ENCODE measurements at regions not wholly inside any gene's neighbourhood (a gene's known extent, or its start where the extent isn't known, plus 50 kb on each side); places are given as distances from the start of the nearest gene placed in this dataset.

GRCh38 chr10:130820880-130821482 is 490.5 kb downstream of the TCERG1L start:
- no peak for DNase-seq (ENCODE audit: low read depth)

DNA sequence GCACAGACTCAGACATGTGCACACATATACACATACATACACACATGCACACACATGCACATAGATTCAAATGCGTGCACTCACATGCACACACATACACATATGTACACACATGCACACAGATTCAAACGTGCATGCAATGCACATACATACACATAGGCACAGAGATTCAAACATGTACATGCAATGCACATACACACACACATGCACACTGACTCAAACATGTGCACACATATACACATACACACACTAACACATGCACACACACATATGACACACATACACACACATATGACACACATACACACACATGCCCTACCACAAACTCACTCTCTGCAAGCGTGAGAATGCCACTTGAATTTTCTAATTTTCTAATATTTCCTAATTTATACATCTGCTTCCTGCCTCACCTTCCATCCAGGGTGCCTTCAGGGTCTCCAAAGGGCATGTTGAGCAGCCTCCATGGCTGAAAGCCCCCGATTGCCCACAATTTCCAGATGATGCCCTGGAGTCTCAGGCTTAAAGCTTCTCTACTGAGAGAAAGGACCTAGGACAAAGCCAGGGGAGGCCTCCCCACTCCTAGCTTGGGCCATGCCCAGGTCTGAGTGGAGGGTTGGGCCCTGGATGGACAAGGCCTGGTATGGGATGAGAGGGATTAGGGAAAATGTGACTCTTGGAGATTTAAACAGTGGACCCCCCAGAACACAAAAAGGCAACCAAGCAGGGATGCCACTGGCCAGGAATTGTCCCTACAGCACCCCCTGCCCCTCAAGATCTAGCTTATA is 487.1 kb downstream of the TCERG1L start:
- no peak for DNase-seq (ENCODE audit: low read depth)

GRCh38 chr10:130833596-130833995 is 477.9 kb downstream of the TCERG1L start:
- DNase-seq (ENCODE audit: low read depth), result no peak

DNA sequence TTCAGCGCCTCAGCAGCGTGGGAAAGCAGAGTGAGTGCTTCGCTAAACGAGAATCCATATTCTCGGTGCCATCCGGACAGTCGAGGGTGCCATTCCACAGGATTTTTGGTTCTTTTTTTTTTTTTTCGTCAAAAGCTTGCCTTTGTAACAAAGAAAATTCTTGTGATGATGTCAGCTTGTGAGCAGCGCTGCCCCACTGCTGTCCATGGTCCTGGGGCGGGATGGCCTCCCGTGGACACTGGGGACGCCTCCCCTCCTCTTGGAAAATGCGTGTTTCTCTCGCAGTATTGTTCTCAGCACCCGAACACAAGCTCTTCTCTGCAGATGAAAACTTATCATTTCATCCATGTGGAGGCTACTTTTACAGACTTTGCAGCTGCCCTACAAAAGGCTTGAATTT is 477.4 kb downstream of the TCERG1L start:
- no peak for DNase-seq (ENCODE audit: low read depth)

DNA sequence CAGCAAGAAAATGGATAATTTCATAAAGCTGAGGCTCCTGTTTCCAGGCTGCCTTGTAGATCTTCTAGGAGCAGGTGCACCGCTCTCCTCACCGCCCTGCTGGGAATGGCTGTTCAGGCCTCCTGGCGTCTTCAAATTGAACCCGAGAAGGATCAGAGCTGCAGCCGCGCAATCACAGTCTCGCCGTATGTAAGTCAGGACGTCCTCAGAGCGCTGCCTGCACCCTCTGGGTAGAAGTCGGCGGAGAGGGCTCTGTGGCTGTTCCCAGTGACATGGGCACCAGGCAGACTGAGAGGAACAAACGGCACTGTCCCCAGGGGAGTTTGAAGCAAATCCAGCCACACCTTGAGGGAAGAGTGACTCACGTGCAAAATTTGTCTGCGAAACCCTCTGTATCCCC is 476.9 kb downstream of the TCERG1L start:
- DNase-seq (ENCODE audit: low read depth), result no peak

- no peak for DNase-seq (ENCODE audit: low read depth)
Observed at GRCh38 chr10:130835068-130835467, 476.5 kb downstream of the TCERG1L start.

GRCh38 chr10:130836344-130836743 is 475.2 kb downstream of the TCERG1L start:
- no peak for DNase-seq (ENCODE audit: low read depth)

DNA sequence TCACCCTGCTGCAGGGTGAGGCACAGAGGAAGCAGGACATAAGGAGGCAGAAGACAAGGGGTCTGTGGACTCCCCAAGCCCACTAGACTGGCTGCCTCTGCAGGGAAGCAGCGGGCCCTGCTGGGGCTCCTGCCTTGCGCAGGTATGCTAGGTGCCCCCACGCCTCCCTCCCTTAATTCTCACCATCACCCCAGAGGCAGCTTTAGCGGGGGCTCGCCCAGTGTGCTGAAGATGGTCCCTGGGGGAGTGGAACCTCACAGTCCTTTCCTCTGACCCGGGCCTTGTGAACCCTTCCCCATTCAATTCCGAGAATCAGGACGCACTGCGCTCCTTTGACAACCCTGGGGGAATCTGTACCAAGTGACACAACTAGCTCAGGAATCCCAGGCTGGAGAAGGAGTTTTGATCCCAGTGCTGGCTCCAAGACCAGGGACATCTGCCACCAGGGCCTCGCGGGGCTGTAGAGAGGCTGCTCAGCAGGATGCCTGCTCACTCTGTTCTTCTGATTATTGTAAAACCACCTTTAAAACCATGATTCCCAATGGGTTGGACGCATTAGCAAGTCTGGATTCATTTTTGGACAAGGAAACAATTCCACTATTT is 468.4 kb downstream of the TCERG1L start:
- no peak for DNase-seq (ENCODE audit: low read depth)

DNA sequence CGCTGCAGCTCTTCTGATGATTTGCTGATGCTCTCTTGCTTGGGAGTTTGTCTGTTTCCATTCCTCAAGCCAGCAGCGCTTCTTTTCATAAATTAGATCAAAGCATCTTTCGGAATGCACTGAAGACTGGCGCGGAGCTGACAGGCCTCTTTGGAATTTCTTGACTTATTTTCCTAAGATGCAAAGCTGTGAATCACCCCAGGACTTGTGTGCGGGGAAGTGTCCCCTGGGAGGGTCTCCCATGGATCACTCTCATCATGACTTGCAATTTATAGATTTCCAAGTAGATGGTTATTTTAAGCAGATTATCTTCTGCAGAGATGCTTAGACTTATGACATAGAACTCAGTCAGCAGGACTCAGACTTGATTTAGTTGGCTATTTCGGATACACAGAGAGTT is 467.2 kb downstream of the TCERG1L start:
- DNase-seq (ENCODE audit: low read depth), result no peak

- no peak for DNase-seq (ENCODE audit: low read depth)
Observed at GRCh38 chr10:130847170-130847569, 464.4 kb downstream of the TCERG1L start.

- DNase-seq (ENCODE audit: low read depth), result no peak
Observed at GRCh38 chr10:130848855-130849254, 462.7 kb downstream of the TCERG1L start.

- DNase-seq (ENCODE audit: low read depth), result no peak
Observed at GRCh38 chr10:130854151-130854550, 457.4 kb downstream of the TCERG1L start.

DNA sequence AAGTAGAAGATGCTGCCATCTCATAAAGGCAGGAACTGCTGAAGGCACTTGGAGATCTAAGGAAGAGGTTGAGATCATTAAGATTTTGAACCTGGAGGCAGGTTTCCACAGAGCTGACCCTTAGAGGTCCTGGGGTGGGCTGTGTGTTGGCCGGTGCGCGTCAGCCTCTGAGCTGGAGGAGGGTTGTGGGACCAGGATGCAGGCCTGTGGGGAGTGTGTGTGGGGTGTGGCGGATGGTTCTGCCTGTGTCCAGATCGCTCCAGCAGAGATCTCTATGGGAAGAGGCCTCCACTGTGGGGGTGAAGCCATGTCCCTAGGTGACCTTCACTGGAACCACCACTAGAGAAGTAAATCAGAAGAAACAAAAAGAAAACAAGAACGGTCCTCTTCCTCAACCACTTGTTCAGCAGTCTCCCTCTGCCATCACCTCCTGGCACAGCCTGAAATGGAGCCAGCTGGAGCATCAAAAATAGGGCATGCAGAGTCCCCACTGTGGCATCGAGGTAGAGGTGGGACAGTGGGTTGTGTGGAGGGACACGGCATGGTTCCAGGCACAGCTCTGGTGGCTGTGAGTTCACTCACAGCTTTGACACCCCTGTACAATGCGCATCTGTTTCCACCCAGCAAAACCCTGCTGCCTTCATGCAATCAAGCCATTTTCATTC is 453.8 kb downstream of the TCERG1L start:
- no peak for DNase-seq (ENCODE audit: low read depth)

DNA sequence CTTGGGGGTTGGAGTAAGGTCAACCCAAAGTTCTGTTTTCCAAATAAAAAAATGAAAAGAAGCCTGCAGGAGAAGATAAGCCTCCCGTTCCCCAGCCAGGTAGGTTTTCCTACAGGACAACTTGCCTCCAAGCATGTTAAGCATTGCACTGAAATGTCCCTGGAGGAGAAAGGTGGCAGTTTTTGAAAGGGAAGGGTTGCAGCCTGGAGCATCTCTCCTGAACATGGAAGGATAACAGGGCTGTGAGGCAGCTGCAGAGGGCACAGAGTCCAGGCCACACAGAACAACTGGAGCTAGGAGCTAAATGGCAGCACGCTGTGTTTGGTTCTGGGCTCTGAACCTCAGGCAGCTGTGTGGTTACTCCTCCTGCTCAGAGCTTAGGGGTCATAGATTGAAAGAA is 452.9 kb downstream of the TCERG1L start:
- DNase-seq (ENCODE audit: low read depth), result no peak

GRCh38 chr10:130859427-130859826 is 452.1 kb downstream of the TCERG1L start:
- no peak for DNase-seq (ENCODE audit: low read depth)

GRCh38 chr10:130862122-130862521 is 449.4 kb downstream of the TCERG1L start:
- no peak for DNase-seq (ENCODE audit: low read depth)

DNA sequence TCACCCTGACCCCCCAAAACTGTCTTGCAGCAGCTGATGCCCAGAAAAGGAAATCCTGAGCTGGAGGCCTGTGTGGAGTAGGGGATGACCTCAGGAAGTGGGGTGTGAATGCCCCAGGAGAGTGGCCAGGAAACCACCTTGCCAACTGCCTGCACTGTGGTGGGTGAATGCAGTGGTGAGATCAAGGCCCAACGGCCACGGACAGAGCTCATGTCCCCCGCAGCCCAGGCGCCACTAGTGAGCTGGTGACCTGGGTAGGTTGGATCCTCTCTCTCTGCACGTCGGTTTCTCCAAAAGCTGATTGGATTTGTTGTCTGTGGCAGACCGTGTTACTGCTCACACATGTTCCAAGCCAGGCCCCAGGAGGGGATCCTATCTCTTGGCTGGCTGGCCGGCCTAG is 448.9 kb downstream of the TCERG1L start:
- DNase-seq (ENCODE audit: low read depth), result no peak

- no peak for DNase-seq (ENCODE audit: low read depth)
Observed at GRCh38 chr10:130863044-130863443, 448.5 kb downstream of the TCERG1L start.

GRCh38 chr10:130864961-130865818 is 446.3 kb downstream of the TCERG1L start:
- no peak for DNase-seq (ENCODE audit: low read depth)

DNA sequence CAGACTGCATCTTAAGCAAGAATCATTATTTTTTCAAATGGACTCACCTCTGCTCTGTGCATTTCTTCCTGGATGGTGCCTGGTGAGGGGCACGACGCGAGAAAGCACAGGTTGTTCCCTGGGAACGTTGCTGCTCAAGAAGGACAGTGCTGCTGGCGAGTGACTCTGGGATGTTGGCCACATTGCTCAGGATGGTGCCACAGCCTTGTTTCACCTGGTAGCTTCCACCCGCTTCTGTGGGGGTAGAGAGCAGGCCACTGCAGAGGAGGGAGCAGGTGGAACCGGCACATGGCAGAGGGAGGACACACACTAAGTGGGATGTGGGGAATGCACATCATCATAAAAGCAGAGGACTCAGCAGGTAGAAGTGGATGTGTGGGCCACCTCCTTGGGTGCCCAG is 444.7 kb downstream of the TCERG1L start:
- no peak for DNase-seq (ENCODE audit: low read depth)

DNA sequence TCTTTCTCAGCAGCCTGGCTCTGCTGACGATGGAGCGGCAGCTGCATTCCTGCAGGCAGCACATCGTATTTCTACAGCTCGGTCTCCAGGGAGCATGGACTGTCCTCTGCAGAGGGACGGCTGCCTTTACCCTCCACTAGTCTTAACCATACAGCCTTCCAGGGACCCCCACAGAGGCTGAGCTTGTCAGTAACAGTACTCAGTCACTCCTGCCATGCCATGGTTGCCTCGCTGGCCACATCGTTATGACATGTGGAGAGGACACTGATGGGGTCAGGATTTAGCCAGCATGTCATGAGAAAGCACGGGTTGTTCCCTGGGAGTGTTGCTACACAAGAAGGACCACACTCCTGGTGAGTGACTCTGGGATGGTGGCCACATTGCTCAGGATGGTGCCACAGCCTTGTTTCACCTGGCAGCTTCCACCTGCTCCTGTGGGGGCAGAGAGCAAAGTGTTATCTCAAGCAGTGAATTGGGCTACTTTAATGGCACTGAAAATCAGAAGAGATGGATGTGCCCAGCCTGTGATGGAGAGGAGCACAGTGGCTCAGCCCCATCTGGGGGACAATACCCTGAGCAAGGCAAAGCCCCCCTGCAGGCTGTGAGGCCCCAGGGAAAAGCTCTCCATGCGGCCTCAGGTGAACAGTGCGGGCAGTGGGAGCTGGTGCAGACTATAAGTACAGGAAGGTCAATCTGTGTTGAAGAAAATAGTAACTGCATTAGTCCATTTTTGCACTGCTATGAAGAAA is 443.9 kb downstream of the TCERG1L start:
- no peak for DNase-seq (ENCODE audit: low read depth)
